Right atrium auricular region (tissue), 2 donors: ENCODE measurements at regions not wholly inside any gene's neighbourhood (a gene's known extent, or its start where the extent isn't known, plus 50 kb on each side); places are given as distances from the start of the nearest gene placed in this dataset.

Experiments used
- DNase-seq: peaks from one replicate; pipeline ENCODE4 v3.0.0-alpha.2; 2019; ENCODE audit warnings: low spot score
- H3K27ac ChIP-seq, 2 donors: fragments of 200-600 bp; sonication (generic); 1 replicate in 1 of 2; 2 replicates in 1 of 2; pipeline ENCODE4 v1.5.1; 2016 to 2019
- H3K27me3 ChIP-seq, 2 donors: fragments of 200-600 bp; sonication (generic); one replicate each; pipeline versions ENCODE4 v1.5.1 to v1.6.0; 2017 to 2019
- H3K36me3 ChIP-seq: fragments of 200-600 bp; sonication (generic); one replicate; pipeline ENCODE4 v1.5.1; 2016
- H3K4me1 ChIP-seq, 2 donors: fragments of 200-600 bp; sonication (generic); one replicate each; pipeline versions ENCODE4 v1.5.1 to v1.6.0; 2017 to 2019
- H3K4me3 ChIP-seq, 2 donors: fragments of 200-600 bp; sonication (generic); 1 replicate in 1 of 2; 2 replicates in 1 of 2; pipeline ENCODE4 v1.5.1; 2017 to 2019; ENCODE audit warnings: mild to moderate bottlenecking in 1 of 2, moderate library complexity in 1 of 2
- H3K9me3 ChIP-seq, 2 donors: fragments of 200-600 bp; sonication (generic); one replicate each; pipeline ENCODE4 v1.5.1; 2019
- CTCF ChIP-seq, 2 donors: fragments of 200-600 bp; sonication (generic); IDR thresholded peaks; one replicate each; pipeline ENCODE4 v1.5.1; 2019; ENCODE audit warnings: antibody characterized with exemption in 2 of 2

- DNase-seq, result no peak
- Histone ChIP-seq H3K4me3 (no peak overlapping the region), H3K27ac (no peak overlapping the region), H3K9me3 (peaks cover 0 to 5% of the 10 kb centered on the region in 2 donors), H3K36me3 (no peaks in the 10 kb centered on the region), H3K27me3 (no peaks in the 10 kb centered on the region), H3K4me1 (no peaks in the 10 kb centered on the region)
- no peak for TF ChIP-seq CTCF (IDR thresholded peaks at IDR 0.05)
Measured at GRCh38 chr2:217113491-217113890, 253.6 kb upstream of the TNP1 start.

DNA sequence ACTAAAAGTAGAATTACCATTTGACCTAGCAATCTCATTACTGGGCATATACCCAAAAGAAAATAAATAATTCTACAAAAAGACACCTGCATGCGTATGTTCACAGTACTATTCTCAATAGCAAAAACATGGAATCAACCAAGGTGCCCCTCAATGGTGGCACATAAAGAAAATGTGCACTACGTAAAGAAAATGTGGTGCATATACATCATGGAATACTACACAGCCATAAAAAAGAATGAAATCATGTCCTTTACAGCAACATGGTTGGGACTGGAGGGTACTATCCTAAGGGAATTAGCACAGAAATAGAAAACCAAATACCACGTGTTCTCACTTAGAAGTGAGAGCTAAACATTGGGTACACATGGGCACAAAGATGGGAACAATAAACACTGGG, 250.7 kb upstream of the TNP1 start:
- DNase-seq, result no peak
- H3K4me3 ChIP-seq, result no peak overlapping the region
- H3K27me3 ChIP-seq, result no peaks in the 10 kb centered on the region

GRCh38 chr2:217108575-217109027, 248.7 kb upstream of the TNP1 start:
- no peak for DNase-seq
- Histone ChIP-seq H3K27ac (no peak overlapping the region), H3K36me3 (no peaks in the 10 kb centered on the region), H3K27me3 (no peaks in the 10 kb centered on the region), H3K4me3 (no peak overlapping the region), H3K4me1 (no peaks in the 10 kb centered on the region), H3K9me3 (peaks cover 0 to 5% of the 10 kb centered on the region in 2 donors)
- no peak for TF ChIP-seq CTCF (IDR thresholded peaks at IDR 0.05)

More for the DNA sequence above, 250.7 kb upstream of the TNP1 start:
- peaks cover 0 to 5% of the 10 kb centered on the region in 2 donors for H3K9me3 ChIP-seq
- no peak overlapping the region for H3K27ac ChIP-seq
- no peaks in the 10 kb centered on the region for H3K36me3 ChIP-seq
- no peak for TF ChIP-seq CTCF (IDR thresholded peaks at IDR 0.05)
- H3K4me1 ChIP-seq, result no peaks in the 10 kb centered on the region

GRCh38 chr2:217108086-217108485, 248.2 kb upstream of the TNP1 start:
- Histone ChIP-seq H3K27me3 (no peaks in the 10 kb centered on the region), H3K36me3 (no peaks in the 10 kb centered on the region), H3K4me1 (no peaks in the 10 kb centered on the region), H3K4me3 (no peak overlapping the region), H3K9me3 (peaks cover 0 to 5% of the 10 kb centered on the region in 2 donors), H3K27ac (no peak overlapping the region)
- no peak for TF ChIP-seq CTCF (IDR thresholded peaks at IDR 0.05)
- DNase-seq, result no peak

DNA sequence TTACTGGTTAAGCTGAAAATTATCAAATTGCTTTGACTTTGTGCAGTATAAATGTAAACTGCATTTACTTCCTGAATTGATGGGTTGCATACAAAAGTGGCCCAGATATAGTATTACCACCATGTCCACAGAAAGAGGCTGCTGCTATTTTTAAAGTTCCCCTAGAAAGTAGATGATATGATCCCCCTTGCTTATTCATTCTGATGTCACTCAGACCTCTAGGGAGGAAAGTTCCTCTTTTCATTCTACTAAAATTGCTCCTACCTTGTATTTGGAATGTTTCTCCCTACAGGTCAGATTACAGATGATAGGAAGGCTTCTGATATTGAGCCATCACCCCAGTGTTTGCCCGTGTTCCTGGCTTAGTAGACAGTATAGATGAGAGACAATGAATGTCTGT, 247.6 kb upstream of the TNP1 start:
- H3K27me3 ChIP-seq, result no peaks in the 10 kb centered on the region
- TF ChIP-seq CTCF (IDR thresholded peaks at IDR 0.05), result no peak
- no peak for DNase-seq
- H3K27ac ChIP-seq, result no peak overlapping the region
- H3K4me1 ChIP-seq, result no peaks in the 10 kb centered on the region
- no peak overlapping the region for H3K4me3 ChIP-seq
- no peaks in the 10 kb centered on the region for H3K36me3 ChIP-seq
- peaks cover 0 to 5% of the 10 kb centered on the region in 2 donors for H3K9me3 ChIP-seq

- no peak for DNase-seq
- Histone ChIP-seq H3K4me1 (no peaks in the 10 kb centered on the region), H3K27me3 (no peaks in the 10 kb centered on the region), H3K9me3 (peaks cover 0 to 5% of the 10 kb centered on the region in 2 donors), H3K27ac (no peak overlapping the region), H3K36me3 (no peaks in the 10 kb centered on the region), H3K4me3 (no peak overlapping the region)
- peak in 1 of 2 donors; percentile 17 for TF ChIP-seq CTCF (IDR thresholded peaks at IDR 0.05)
Measured at GRCh38 chr2:217106650-217107014, 246.8 kb upstream of the TNP1 start.
